ENCODE measurements at regions not wholly inside any gene's neighbourhood (a gene's known extent, or its start where the extent isn't known, plus 50 kb on each side); places are given as distances from the start of the nearest gene placed in this dataset.

GRCh38 chr14:84303140-84303539, 1226.8 kb upstream of the FLRT2 start:
- H3K4me1 ChIP-seq, result no peaks in the 10 kb centered on the region
- H3K4me3 ChIP-seq (replicated peaks in 1 of 3), result no peak overlapping the region
- no peak for TF ChIP-seq POLR2A (IDR thresholded peaks at IDR 0.05)
- TF ChIP-seq CTCF (IDR thresholded peaks at IDR 0.05), result no peak
- 96 to 97% methylated on average over 7 of the region's 7 CpGs for WGBS, 2 donors
- H3K9me3 ChIP-seq, result no peaks in the 10 kb centered on the region
- no peaks in the 10 kb centered on the region for H3K27me3 ChIP-seq
- no peaks in the 10 kb centered on the region for H3K36me3 ChIP-seq
- no peak for DNase-seq
- H3K27ac ChIP-seq, result no peak overlapping the region
- intact Hi-C loops (cut with DNase I), result no loop called here

GRCh38 chr14:84312551-84312950, 1217.4 kb upstream of the FLRT2 start:
- H3K27me3 ChIP-seq, result no peaks in the 10 kb centered on the region
- no peak for DNase-seq
- 90 to 92% methylated on average over 4 of the region's 4 CpGs for WGBS, 2 donors
- H3K4me1 ChIP-seq, result no peaks in the 10 kb centered on the region
- TF ChIP-seq POLR2A (IDR thresholded peaks at IDR 0.05) (no peak), CTCF (IDR thresholded peaks at IDR 0.05) (no peak)
- intact Hi-C loops (cut with DNase I), result no loop called here
- no peaks in the 10 kb centered on the region for H3K9me3 ChIP-seq
- H3K36me3 ChIP-seq, result no peaks in the 10 kb centered on the region
- H3K27ac ChIP-seq, result no peak overlapping the region
- H3K4me3 ChIP-seq (replicated peaks in 1 of 3), result no peak overlapping the region

GRCh38 chr14:84323450-84323849, 1206.5 kb upstream of the FLRT2 start:
- H3K27me3 ChIP-seq, result no peaks in the 10 kb centered on the region
- TF ChIP-seq POLR2A (IDR thresholded peaks at IDR 0.05) (no peak), CTCF (IDR thresholded peaks at IDR 0.05) (no peak)
- H3K27ac ChIP-seq, result no peak overlapping the region
- no peaks in the 10 kb centered on the region for H3K36me3 ChIP-seq
- H3K9me3 ChIP-seq, result no peaks in the 10 kb centered on the region
- H3K4me3 ChIP-seq (replicated peaks in 1 of 3), result no peak overlapping the region
- intact Hi-C loops (cut with DNase I), result no loop called here
- no peak for DNase-seq
- H3K4me1 ChIP-seq, result no peaks in the 10 kb centered on the region
- 81% methylated on average over 4 of the region's 4 CpGs for WGBS, 2 donors

- Histone ChIP-seq H3K4me1 (no peaks in the 10 kb centered on the region), H3K9me3 (no peaks in the 10 kb centered on the region), H3K27ac (no peak overlapping the region), H3K27me3 (no peaks in the 10 kb centered on the region), H3K36me3 (no peaks in the 10 kb centered on the region), H3K4me3 (replicated peaks in 1 of 3) (no peak overlapping the region)
- whole genome bisulfite sequencing, 2 donors, result 62 to 71% methylated on average over 4 of the region's 4 CpGs
- DNase-seq, result no peak
- TF ChIP-seq POLR2A (IDR thresholded peaks at IDR 0.05), result no peak
- TF ChIP-seq CTCF (IDR thresholded peaks at IDR 0.05), result no peak
- intact Hi-C loops (cut with DNase I), result no loop called here
Observed at GRCh38 chr14:84323978-84324377, 1206.0 kb upstream of the FLRT2 start.

- no peak overlapping the region for H3K27ac ChIP-seq
- no peak for DNase-seq
- no peaks in the 10 kb centered on the region for H3K36me3 ChIP-seq
- H3K4me3 ChIP-seq (replicated peaks in 1 of 3), result no peak overlapping the region
- no peaks in the 10 kb centered on the region for H3K4me1 ChIP-seq
- no peaks in the 10 kb centered on the region for H3K9me3 ChIP-seq
- H3K27me3 ChIP-seq, result no peaks in the 10 kb centered on the region
- intact Hi-C loops (cut with DNase I), result no loop called here
- TF ChIP-seq POLR2A (IDR thresholded peaks at IDR 0.05), result no peak
- TF ChIP-seq CTCF (IDR thresholded peaks at IDR 0.05), result no peak
Observed at GRCh38 chr14:84336433-84336832, 1193.5 kb upstream of the FLRT2 start.
